ENCODE measurements at regions not wholly inside any gene's neighbourhood (a gene's known extent, or its start where the extent isn't known, plus 50 kb on each side); places are given as distances from the start of the nearest gene placed in this dataset.
A peak's percentile ranks its signal among the peaks of the same experiment; 100 is the strongest.

DNA sequence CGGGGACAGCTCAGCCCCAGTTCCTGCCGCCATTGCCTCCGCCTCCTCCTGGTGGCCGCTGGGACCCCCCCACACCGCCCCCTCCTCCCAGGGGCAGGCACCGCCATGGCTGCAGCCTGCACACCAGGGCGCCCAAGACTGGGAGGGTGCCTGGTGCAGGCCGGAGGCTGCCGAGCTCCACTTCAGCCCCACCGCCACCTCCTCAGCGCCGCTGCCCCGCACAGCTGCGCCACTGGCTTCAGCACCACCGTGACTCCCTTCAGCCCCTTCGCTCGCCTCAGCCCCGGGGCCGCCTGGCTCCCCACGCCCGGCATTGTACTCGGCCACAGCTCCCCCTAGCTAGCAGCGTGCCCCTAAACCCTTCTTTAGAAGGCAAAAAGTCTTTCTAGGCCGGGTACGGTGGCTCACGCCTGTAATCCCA, 131.1 kb downstream of the CRYBB2 start:
- no peak for DNase-seq (ENCODE audit: low spot score)

- DNase-seq (ENCODE audit: low spot score), result no peak
Measured at GRCh38 chr22:25351631-25352293, 132.3 kb downstream of the CRYBB2 start.

- no peak for DNase-seq (ENCODE audit: low spot score)
Measured at GRCh38 chr22:25352294-25352680, 132.8 kb downstream of the CRYBB2 start.

DNA sequence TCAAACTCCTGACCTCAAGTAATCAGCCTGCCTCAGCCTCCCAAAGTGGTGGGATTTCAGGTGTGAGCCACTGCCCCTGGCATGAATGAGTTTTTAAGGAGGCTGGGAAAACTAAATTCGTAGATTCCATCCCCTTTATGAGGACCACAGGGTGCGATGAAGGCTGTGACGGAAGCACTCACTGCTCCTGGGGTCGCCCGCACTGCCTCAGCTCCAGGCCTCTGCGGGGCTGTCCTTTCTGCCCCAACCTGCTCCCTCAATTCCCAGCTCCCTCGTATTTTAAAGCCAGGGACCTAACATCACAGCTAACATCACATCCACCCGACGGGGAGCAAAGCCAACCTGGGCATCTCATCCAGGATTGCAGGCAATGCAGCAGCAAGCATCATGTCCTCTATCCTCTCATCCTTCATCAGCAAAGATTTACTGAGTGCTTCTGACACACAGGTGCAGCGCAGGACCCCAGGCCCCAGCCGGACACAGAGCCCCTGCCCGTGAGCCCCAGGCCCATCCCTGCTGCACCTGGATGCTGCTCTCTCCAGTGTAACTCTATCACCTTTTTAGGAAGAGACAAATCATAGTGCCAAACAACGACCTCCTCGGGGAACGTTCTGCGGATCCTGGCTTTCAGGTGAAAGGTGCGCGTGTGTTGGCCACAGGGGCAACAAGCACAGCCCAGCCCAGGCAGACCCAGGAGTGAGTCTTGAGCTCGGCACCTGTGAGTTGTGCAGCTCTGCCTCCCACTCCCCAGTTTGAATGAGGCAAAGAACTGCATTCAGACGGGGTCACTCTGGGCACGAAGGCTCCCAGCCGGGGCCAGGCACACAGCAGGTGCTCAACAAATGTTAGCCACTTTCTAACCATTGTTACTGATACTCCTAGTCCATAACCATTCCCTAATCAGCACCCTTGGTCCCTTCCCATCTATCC, 134.3 kb downstream of the CRYBB2 start:
- no peak for DNase-seq (ENCODE audit: low spot score)

- DNase-seq (ENCODE audit: low spot score), result no peak
Measured at GRCh38 chr22:25354456-25354855, 135.0 kb downstream of the CRYBB2 start.

GRCh38 chr22:25357132-25357455, 137.7 kb downstream of the CRYBB2 start:
- DNase-seq (ENCODE audit: low spot score), result no peak

DNA sequence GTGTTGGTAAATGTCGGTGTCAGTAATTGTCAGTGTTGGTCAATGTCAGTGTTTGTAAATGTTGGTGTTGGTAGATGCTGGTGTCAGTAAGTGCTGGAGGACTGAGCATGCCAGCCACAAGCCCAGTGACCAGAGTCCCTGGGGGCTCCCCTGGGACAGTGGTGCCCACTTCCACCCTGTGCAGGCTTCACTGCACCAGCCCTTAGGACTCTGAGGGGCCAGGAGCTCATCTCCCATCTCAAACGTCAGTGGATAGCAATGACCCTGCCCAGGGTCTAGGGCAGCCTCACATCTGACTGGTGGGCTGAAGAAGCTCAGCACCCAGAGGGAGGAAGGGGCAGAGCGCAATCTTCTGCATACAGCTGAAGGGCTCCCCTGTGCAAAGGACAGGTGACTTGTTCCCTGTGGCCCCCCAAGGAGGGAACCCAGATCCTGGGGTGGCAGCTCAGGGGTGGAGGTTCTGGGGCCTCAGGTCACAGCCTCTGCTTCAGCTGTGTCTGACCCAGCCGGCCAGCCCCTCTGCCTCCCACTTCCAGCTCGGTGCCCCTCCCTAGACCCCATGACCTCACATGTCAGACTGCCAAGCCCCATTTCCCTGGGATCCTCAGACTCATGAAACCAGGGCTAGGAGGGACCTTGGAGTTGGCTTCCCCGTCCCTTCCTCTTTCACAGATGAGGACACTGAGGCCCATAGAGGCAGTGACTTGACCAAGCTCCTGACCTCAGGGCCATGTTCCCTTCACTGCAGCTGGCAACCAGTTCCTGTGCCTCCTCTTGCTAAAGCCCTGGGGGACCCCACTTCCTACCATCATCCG, 138.4 kb downstream of the CRYBB2 start:
- no peak for DNase-seq (ENCODE audit: low spot score)

DNA sequence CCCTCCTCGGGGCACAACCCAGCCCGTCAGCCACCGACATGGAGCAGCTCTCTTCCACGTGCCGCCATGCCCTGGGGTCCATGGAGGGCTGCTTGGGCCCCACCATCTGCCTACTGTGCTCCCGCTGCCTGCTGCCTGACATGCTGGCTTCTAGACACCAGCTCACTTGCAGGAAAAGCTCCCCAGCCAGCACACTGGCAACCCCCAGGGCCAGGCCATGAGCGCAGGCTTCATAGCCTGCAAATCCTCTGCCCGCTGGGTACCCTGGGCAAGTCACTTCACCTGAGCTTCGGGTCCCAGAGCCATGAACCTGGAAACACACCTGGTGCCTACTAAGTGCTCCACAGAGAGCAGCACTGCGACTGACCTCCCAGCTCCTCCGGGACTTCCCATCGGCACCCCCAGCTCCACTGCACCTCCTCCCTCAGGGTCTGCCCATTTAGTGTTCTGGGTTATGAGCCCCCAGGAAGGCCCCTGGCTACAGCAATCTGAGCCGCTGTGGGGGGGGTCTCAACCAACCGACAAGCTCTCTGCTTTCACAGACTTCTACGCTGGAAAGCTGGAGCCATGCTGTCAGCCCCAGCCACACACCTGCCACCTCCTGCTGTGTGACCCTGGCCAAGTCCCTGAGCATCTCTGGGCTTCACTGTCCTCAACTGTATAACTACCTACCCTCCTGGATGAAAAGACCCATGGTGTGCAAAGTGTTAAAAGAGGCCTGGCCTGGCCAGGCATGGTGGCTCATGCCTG, 139.2 kb downstream of the CRYBB2 start:
- no peak for DNase-seq (ENCODE audit: low spot score)

GRCh38 chr22:25359601-25360261, 140.3 kb downstream of the CRYBB2 start:
- DNase-seq (ENCODE audit: low spot score), result no peak

GRCh38 chr22:25360411-25360810, 141.0 kb downstream of the CRYBB2 start:
- DNase-seq (ENCODE audit: low spot score), result no peak

- no peak for DNase-seq (ENCODE audit: low spot score)
Measured at GRCh38 chr22:25360891-25361645, 141.6 kb downstream of the CRYBB2 start.

- no peak for DNase-seq (ENCODE audit: low spot score)
Measured at GRCh38 chr22:25361899-25362214, 142.4 kb downstream of the CRYBB2 start.

GRCh38 chr22:25362215-25362882, 142.9 kb downstream of the CRYBB2 start:
- DNase-seq (ENCODE audit: low spot score), result peak; percentile 43

- no peak for DNase-seq (ENCODE audit: low spot score)
Measured at GRCh38 chr22:25362883-25363240, 143.4 kb downstream of the CRYBB2 start.

- no peak for DNase-seq (ENCODE audit: low spot score)
Measured at GRCh38 chr22:25363474-25363873, 144.0 kb downstream of the CRYBB2 start.

DNA sequence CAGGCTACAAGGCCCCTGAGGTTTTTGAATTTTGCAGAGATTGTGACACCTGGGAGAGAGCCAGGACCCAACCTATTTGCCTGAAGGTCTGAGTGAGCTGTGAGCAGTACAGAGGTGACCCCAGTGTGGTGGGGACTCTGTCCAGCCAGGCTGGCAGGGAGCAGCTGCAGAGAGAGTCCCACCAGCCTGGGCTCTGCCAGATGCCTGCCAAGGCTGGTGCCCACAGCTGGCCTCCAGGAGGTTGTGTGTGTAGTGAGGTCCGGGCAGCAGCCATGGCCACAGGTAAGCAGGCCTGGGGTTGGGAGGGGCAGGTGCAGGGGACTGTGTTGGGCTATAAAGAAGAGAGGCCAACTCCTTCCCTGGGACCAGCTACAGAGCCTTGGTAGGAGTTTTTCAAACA, 144.8 kb downstream of the CRYBB2 start:
- DNase-seq (ENCODE audit: low spot score), result no peak

GRCh38 chr22:25364736-25365241, 145.3 kb downstream of the CRYBB2 start:
- DNase-seq (ENCODE audit: low spot score), result no peak

DNA sequence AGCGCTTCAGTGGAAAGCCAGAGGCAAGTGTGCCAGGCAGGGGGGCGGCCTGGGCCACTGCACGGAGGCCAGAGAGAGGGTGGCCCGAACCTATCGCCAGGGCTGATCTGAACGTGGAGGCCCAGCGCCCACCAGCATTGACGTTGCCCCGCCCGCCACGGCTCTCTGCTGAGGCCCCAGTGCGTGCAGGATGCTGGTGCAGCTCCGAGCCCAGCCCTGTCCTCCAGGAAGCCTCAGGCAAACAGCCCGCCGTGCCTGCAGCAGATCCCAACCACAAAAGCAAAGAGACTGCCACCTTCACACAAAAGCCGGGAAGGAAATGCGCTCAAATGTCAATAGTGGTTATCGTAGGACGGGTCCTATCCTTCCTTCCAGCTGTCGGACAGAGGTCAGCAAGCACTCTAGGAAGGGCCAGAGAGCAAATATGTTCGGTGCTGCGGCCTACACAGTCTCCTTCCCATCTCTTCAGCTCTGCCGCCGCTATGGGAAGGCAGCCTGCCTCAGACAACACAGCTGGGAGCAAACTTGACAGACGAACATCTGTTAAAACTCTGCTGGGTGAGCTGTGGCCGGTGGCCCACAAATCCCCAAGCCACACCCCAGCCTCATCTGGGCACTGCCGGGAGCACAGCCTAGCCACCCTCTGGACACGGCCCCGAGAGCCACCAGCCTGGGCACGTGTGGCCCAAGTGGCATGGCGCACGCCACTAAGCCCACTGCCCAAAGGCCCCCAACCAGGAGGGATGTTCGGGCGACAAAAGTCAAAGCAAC, 146.2 kb downstream of the CRYBB2 start:
- DNase-seq (ENCODE audit: low spot score), result no peak

- DNase-seq (ENCODE audit: low spot score), result no peak
Measured at GRCh38 chr22:25366408-25366807, 147.0 kb downstream of the CRYBB2 start.
